ENCODE measurements at regions not wholly inside any gene's neighbourhood (a gene's known extent, or its start where the extent isn't known, plus 50 kb on each side); places are given as distances from the start of the nearest gene placed in this dataset.
"Not testable (repeated sequence)": the region's sequence is repeated elsewhere in the genome, so short reads cannot be mapped to it uniquely, and the experiment has no call there.

DNA sequence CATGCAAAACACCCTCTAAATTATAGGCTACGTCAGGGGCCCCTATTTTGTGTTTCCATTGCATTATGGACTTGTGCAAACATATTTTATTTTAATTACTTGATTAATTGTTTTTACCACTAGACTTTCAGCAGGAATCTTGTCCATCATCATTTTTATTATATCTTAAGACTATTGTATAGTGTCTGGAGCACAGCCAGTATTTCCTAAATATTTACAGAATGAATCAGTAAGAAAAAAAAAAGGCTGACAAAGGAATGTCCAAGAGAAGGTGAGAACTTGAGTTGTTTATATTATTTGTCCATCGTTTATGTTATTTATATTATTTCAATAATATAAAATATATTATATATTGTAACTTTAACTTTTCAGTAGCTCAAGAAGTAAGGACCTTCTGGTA lies 664.7 kb downstream of the SLC6A15 start:
- DNase-seq (ENCODE audit: low spot score) = no peak

DNA sequence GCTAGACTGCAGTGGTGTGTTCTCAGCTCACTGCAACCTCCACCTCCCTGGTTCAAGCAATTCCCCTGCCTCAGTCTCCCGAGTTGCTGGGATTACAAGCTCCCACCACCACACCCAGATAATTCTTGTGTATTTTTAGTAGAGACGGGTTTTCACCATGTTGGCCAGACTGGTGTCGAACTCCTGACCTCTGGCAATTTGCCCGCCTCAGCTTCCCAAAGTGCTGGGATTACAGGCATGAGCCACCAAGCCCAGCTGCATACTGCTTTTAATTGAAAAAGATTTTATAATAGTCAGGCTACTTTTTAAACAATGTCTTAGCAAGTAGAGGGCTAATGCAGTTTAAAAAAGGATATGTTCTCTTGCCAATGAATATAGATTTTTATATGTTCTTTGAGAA lies 668.9 kb downstream of the SLC6A15 start:
- no peak for DNase-seq (ENCODE audit: low spot score)

DNA sequence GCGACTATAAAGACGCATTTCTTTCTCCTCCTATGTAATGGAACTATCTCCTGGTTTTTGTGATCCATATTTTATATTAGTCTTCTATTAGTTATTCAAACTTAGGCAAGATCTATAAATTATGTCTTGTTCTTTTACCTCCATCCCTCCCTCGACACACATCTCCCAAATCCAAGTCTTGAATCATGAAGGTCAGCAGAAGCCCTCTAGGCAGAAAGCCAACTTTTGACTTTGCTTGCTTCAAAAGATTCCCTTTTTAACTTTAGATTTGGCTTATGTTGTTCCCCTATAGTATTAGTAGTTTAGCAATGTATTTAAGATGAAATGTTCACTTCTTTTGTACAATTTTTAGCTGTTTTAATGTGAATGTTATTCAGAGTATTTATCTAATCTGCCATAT lies 689.8 kb downstream of the SLC6A15 start:
- DNase-seq (ENCODE audit: low spot score) = no peak

DNA sequence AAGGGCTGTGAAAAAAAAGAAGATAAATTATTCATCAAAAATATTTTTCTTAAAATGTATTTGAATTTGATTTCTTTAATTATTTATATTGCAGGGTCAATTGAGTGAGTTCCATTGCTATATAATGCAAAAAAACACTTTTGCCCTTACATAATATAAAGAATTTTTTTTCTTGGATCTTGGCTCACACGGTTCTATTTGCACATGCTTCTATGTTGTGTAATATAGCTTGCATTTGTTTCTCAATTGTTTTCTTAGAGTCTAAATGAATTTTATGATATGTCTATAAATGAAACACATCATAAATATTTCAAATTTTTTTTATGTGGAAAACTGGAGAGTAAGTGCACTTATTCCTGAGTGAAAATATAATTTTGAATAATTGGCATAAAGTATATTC lies 694.2 kb downstream of the SLC6A15 start:
- no peak for DNase-seq (ENCODE audit: low spot score)

DNA sequence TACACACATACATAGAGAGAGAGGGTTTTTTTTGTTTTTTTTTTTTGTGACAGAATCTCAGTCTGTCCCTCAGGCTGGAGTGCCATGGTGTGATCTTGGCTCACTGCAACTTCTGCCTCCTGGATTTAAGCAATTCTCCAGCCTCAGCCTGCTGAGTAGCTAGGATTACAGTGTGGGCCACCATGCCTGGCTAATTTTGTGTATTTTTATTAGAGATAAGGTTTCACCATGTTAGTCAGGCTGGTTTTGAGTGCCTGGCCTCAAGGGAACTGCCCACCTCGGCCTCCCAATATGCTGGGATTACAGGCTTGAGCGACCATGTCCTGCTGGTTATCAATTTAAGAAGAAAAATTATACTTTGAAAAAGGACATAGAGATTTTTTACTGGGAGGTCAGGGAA lies 710.6 kb downstream of the SLC6A15 start:
- no peak for DNase-seq (ENCODE audit: low spot score)

DNA sequence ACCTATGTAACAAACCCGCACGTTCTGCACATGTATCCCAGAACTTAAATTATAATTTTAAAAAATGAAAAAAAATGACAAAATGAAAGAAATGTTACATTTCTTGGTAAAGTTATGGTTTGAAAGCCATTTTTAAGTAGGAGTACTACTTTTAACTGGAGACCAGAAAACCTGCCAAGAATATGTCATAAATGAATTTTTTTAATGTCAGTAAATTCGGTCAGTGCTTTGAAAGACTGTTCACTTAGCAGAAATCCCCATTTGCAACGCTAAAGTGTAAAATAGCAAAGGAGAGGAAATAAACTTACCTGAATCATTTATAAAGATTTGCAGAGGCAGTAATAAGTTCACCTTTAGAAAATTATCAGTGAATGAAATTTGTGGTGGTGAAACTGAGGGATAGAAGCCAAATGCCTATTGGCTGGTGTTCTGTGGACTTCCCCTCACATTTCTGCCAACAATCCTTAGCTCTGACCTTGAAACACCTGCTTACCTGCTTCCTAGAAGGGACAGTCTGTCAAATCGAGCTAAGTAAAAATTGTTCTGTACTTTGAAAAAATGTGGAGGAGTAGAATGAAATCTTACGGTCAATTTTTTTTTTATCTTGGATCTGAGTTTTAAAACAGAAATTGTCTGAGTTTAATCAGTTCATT lies 714.2 kb downstream of the SLC6A15 start:
- no peak for DNase-seq (ENCODE audit: low spot score)

DNA sequence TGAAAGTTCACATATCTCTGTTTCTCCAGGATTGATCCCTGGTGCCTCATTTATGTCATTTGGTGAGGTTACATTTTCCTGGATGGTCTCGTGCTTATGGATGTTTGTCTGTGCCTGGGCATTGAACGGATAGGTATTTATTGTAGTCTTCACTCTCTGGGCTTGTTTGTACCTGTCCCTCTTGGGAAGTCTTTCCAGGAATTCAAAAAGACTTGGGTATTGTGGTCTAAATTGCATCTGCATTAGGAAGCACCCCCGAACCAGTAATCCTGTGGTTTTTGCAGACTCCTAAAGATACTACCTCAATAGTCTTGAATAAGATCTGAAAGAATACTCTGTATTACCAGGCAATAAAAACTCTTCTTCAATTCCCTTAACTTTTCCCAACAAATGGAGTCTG lies 720.8 kb downstream of the SLC6A15 start:
- DNase-seq (ENCODE audit: low spot score) = no peak

DNA sequence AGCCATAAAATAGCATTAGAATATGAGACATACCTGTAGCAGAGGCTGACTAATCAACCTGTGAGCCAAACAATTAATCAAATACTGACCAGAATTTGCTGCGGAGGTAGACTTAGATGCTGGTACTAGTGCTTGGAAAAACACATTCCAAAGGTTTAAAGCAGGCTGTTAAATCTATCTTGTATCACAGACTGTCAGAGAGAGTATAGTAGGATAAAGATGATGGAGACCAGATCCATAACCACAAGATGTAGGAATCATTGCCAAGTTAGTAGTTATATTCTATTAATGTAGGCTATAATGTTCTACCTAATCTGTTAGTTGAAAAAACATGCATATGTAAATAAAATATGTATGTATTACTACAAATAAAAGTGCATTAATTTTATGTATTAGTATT lies 726.2 kb downstream of the SLC6A15 start:
- DNase-seq (ENCODE audit: low spot score) = no peak

DNA sequence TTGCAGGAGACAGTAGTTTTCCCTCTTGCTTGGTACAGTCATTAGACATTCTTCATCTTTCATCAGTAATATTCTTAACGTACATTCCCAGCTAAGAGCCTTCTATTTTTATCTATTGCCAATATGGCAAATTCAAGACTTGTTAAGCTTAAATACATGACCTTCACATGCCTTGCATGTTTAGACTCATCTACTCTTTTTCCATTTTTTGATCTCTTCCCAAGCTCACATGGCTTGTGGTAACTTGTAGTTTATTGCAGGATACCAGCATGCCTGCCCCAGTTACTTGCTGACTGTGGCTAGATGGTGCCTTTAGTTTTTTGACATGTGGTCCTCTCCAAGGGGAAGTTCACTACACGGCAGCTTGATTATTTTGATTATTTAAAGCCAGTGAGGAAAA lies 729.0 kb downstream of the SLC6A15 start:
- no peak for DNase-seq (ENCODE audit: low spot score)

DNA sequence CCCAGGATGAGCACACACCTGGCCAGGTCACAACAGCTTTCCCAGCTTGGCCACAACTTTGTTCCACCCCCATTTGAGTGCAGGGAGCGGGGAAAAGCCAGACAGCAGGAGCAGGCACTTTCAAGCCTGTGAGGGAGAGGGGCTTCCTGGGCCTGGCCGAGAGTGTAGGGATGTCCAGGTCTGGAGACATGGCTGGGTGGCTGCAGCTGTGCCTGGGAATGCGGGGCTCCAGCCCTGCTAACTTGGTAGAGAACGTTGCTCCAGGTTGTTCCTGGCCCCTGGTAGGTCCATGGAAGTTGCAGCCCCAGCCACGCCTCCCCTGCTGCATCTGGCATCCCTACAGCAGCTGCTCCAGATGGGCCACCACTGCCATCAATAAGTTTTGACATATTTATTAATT lies 738.5 kb downstream of the SLC6A15 start:
- no peak for DNase-seq (ENCODE audit: low spot score)

DNA sequence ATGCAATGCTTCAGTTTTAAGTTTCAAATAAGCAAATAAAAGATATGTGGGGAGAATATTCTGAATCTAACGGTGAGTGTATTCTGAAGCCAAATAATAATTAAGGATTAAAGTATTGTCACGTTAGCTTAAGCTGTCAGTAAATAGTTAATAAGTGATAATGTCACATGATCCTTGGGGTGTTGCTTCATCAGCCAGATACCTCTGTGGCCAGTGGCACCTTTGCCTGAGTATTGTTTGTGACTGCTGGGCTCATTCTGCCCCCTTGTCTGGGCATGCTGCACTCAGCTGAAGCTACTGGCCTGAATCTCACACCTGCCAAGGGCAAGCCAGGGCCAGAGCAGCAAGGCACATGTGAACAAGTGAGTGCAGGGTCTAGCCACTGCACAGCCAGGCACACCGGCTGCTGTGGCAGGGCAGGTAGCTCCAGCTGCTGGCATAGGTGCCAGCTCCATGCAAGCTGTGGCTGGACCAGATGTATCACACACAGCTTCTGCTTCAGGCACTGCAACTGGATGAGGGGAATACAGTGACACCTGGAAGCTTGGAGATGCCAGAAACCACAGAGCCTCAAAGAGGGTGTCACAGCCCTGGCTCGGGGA lies 739.7 kb downstream of the SLC6A15 start:
- DNase-seq (ENCODE audit: low spot score) = no peak

DNA sequence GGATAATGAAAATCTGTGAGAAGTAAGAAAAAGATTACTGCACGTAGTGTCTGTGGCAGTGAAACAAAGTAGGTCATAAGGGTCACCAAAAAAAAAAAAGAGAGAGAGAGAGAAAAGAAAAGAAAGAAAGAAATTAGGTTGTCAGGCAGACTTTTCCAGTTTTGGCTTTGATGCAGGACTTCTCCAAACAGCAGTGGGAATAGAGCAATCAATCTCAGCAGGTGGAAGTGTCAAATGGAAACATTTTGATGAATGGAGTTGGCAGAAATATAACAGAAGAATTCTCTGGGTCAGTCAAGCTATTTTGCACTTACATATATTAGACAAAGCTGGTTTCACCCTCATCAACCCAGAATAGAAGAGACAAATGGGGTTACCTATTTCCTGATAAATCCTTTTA lies 745.8 kb downstream of the SLC6A15 start:
- no peak for DNase-seq (ENCODE audit: low spot score)

DNA sequence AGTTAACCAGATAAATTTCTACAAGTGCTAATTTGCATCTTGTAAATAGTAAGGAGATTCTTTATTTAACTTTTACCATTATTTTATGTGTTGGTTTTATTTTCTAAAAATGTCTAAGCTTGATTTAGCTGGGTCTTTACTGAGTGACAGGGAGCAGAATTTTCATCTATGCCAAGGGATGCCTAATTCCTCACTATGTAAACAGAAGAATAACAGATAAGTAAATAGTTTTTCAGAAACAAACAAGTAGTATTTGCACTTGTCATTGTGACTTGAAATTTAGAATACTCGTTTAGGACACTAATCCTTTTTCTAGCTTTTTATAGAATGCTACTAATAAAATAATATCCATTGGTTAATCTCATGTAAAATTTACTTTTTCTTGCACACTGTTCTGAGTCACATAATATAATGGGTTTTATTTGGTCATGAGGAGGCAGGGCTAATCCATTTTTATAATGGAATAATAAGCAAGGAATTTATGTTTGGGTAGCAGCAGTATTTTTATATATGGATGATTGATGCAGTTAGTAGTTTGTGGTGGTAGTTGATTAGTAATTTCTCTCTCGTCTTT lies 746.5 kb downstream of the SLC6A15 start:
- no peak for DNase-seq (ENCODE audit: low spot score)

DNA sequence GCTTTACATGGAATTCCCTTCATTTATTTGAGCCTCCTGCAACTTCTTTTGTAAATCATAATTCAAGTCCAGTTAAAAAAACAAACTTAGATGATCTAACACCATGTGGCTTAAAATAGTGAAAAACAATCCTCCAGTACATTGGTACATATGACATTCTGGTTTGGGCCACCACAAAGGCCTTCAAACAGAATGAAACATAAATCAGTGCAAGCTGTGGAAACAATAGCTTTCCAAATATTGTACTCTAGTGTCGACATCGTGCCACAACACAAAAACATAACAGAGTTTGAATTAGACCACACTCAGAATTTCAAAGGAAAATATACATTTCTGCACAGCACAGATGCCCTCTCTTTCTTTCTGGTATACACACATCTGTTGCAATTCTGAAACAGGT lies 751.3 kb downstream of the SLC6A15 start:
- no peak for DNase-seq (ENCODE audit: low spot score)

DNA sequence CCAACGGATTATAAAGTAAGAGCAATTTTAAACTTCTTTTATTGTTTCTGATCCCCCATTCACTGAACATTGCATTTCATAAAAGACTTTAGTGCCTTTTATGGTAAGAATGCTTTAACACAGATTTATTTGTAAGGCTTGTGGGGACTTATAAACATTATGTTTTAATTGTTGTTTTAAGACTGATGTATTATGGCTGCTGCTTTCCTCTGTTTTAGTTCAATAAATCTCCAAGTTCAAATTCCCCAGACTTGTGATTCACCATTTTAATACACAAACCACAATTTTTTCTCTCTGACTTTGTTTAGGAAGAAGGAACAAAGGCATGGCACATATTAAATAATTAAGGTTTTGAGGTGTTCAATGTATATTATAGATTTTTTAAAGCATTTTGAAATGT lies 753.3 kb downstream of the SLC6A15 start:
- no peak for DNase-seq (ENCODE audit: low spot score)

DNA sequence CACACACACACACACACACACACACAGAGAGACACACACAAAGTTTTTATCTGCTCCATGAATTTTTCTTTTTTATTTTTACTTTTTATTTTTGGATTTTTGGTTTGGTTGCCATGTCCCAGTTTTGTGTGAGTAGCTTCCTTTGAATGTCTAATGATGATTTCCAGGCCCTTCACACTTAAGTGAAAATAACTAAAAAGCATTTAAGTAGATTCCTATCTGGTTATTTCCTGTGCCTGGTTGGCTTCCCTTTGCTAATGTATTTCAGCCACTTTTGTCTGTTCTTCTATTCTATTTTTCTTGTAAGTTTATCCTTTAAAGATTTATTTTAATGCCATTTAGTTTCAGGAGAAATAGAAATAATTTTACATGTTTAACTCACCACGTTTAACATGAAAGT lies 755.4 kb downstream of the SLC6A15 start:
- DNase-seq (ENCODE audit: low spot score) = no peak

DNA sequence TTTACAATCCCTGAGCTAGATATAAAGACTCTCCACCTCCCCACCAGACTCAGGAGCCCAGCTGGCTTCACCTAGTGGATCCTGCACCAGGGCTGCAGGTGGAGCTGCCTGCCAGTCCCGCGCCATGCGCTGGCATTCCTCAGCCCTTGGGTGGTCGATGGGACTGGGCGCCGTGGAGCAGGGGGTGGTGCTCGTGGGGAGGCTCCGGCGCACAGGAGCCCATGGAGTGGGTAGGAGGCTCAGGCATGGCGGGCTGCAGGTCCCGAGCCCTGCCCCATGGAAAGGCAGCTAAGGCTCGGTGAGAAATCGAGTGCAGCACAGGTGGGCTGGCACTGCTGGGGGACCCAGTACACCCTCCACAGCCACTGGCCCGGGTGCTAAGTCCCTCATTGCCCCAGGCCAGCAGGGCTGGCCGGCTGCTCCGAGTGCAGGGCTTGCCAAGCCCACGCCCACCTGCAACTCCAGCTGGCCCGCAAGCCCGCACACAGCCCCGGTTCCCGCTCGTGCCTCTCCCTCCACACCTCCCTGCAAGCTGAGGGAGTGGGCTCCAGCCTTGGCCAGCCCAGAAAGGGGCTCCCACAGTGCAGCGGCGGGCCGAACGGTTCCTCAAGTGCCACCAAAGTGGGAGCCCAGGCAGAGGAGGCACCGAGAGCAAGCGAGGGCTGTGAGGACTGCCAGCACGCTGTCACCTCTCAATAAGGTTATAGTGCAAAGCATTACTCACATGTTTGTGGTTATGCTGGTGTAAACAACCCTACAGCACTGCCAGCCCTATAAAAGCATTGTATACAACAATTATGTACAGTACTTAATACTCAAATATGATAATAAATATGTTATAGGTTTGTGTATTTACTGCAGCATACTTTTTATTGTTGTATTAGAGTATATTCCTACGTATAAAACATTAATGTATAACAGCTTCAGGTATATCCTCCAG lies 757.3 kb downstream of the SLC6A15 start:
- peak; percentile 45 for DNase-seq (ENCODE audit: low spot score)

DNA sequence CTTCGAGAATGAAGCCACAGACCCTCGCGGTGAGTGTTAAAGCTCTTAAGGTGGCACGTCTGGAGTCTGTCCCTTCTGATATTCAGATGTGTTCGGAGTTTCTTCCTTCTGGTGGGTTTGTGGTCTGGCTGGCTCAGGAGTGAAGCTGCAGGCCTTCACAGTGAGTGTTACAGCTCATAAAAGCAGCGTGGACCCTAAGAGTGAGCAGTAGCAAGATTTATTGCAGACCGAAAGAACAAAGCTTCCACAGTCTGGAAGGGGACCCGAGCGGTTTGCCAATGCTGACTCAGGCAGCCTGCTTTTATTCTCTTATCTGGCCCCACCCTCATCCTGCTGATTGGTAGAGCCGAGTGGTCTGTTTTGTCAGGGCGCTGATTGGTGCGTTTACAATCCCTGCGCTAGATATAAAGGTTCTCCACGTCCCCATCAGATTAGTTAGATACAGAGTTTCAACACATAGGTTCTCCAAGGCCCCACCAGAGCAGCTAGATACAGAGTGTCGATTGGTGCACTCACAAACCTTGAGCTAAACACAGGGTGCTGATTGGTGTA lies 758.1 kb downstream of the SLC6A15 start:
- DNase-seq (ENCODE audit: low spot score) = not testable (repeated sequence)

DNA sequence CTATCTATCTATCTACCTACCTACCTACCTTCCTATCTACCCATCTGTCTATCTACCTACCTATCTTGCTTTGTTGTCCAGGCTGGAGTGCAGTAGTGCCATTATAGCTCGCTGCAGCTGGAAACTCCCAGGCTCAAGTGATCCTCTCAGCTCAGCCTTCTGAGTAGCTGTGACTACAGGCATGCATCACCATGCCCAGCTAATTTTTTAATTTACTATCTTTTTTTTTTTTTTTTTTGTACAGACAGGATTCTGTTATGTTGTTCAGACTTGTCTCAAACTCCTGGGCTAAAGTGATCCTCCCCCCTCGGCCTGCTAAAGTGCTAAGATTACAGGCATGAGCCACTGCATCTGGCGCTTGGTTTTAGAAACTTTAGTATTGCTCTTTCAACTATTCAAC lies 762.4 kb downstream of the SLC6A15 start:
- DNase-seq (ENCODE audit: low spot score) = no peak

DNA sequence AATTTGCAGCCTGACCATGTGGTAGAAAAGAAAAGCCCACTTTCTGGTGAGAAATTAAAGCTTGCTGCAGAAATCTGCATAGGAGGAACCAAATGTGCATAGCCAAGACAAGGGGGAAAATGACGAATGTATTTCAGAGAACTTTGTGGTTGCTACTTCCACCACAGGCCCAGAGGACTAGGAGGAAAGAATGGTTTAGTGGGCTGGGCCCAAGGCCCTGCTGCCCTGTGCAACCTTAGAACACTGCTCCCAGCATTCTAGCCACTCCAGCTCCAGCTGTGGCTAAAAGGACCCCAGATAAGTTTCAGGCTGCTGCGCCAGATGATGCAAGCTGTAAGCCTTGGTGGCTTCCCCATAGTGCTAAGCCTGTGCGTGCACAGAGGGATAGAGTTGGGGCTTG lies 764.3 kb downstream of the SLC6A15 start:
- DNase-seq (ENCODE audit: low spot score) = no peak

DNA sequence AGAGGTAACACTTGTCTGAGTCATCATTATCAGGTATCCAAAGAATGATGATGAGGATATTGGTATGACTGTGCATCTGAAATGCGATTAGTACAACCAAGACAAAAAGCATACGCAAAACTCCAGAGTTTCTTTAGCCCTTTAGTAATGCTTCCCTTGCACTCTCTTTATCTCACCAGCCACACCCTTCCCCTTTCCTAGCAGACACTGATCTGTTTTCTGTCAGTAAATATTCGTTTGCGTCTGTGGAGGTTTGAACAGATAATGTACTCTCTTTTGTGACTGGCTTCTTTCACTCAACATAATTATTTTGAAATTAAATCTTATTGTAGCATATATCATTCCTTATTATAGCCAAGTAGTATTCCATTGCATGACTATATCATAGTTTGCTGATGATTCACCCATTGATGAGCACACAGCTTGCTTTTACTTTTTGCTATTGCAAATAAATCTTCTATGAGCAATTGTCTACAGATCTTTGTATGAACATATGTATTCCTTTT lies 775.7 kb downstream of the SLC6A15 start:
- no peak for DNase-seq (ENCODE audit: low spot score)

DNA sequence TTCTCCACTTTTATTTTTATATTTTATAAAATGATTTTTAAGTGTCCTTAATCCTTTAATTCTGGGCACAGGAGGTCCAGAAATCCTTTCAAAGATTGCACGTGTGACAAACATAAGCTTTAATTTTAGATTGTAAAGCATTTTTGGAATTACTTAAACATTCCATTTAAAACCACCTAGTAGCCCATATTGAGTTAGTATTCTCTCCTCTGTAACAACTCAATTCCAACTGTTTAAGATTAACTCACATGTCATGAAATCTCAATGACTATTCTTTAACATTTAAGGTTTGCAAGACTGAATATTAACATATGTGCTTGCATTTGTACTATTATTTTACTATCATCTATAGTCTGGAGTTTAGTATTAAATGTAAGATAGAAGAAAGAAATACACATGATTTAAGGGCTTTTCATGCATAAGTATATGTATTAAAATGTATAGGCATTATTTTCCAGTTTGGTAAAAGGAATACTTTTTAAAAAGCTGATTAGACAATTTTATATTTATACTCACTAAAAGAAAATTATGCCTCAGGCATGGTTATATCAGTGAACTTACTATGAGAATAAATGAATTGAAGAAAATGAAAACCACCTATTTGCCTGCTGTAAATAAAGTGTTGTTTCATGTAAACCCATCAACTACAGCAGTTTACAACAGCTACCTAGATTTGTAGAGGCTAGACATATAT lies 776.9 kb downstream of the SLC6A15 start:
- no peak for DNase-seq (ENCODE audit: low spot score)
